Right lobe of liver (tissue), 4 donors: ENCODE measurements at regions not wholly inside any gene's neighbourhood (a gene's known extent, or its start where the extent isn't known, plus 50 kb on each side); places are given as distances from the start of the nearest gene placed in this dataset.

ENCODE experiments used
- POLR2A ChIP-seq: fragments of 450-650 bp; IDR thresholded peaks from one replicate; pipeline ENCODE4 v1.6.1; 2017; ENCODE audit warnings: antibody characterized with exemption, mild to moderate bottlenecking
- TF ChIP-seq, protein P1 (sequence below), 4 donors: fragments of 200-600 bp in 3 of 4; fragments of 450-650 bp in 1 of 4; IDR thresholded peaks; one replicate each; pipeline versions ENCODE4 v1.5.1 to v1.8.0; 2016 to 2022; ENCODE audit warnings: antibody characterized with exemption in 4 of 4, mild to moderate bottlenecking in 2 of 4
- donor health status: DM: no; HTN: no; CAD: no.
- donor health status: DM: no; HTN: no; CAD: no.
- donor health status: DM: no; HTN: yes; CAD: no.

DNA sequence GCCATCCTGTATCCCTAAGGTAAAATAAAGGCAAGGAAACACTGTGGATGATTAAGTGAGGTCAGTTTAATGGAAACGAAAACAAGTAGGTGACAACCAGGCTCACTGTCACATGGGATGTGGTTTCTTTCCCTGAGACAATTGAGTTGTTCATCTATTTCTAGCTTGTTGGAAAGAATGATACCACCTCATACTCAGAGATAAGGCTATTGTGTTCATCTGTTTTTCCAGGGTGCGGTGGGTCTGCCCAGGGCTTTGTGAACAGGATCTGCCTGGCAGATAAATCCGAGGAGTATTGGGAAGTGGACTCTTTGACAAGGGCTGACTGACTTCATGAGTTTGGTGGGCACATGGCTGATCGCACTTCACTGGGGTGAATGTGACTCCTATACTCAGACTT lies 80.8 kb upstream of the TIAM2 start:
- TF ChIP-seq, protein P1, sequence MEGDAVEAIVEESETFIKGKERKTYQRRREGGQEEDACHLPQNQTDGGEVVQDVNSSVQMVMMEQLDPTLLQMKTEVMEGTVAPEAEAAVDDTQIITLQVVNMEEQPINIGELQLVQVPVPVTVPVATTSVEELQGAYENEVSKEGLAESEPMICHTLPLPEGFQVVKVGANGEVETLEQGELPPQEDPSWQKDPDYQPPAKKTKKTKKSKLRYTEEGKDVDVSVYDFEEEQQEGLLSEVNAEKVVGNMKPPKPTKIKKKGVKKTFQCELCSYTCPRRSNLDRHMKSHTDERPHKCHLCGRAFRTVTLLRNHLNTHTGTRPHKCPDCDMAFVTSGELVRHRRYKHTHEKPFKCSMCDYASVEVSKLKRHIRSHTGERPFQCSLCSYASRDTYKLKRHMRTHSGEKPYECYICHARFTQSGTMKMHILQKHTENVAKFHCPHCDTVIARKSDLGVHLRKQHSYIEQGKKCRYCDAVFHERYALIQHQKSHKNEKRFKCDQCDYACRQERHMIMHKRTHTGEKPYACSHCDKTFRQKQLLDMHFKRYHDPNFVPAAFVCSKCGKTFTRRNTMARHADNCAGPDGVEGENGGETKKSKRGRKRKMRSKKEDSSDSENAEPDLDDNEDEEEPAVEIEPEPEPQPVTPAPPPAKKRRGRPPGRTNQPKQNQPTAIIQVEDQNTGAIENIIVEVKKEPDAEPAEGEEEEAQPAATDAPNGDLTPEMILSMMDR (IDR thresholded peaks at IDR 0.05), result no peak
- TF ChIP-seq POLR2A, result no peak
